Neural progenitor cell (in vitro differentiated cells): ENCODE measurements at regions not wholly inside any gene's neighbourhood (a gene's known extent, or its start where the extent isn't known, plus 50 kb on each side); places are given as distances from the start of the nearest gene placed in this dataset.

Experiments
- CTCF ChIP-seq: fragments of 200-600 bp; sonication (generic); IDR thresholded peaks from 2 replicates; pipeline ENCODE4 v1.5.1; 2017; ENCODE audit warnings: antibody characterized with exemption, mild to moderate bottlenecking
- EZH2 ChIP-seq: fragments of 200-600 bp; sonication (generic); IDR thresholded peaks from 2 replicates; pipeline ENCODE4 v1.6.1; 2017; ENCODE audit warnings: antibody characterized with exemption, mild to moderate bottlenecking, moderate library complexity
- EZH2phosphoT487 ChIP-seq: fragments of 200-600 bp; sonication (generic); IDR thresholded peaks from 2 replicates; pipeline ENCODE4 v1.6.1; 2017; ENCODE audit warnings: antibody characterized with exemption

GRCh38 chr14:27612121-27612520 lies 1014.3 kb upstream of the NOVA1 start:
- no peak for TF ChIP-seq EZH2
- TF ChIP-seq CTCF: no peak
- TF ChIP-seq EZH2phosphoT487: no peak
